SU-DHL-6 (cell line): ENCODE measurements at regions not wholly inside any gene's neighbourhood (a gene's known extent, or its start where the extent isn't known, plus 50 kb on each side); places are given as distances from the start of the nearest gene placed in this dataset.

ENCODE experiments used
- EZH2phosphoT487 ChIP-seq: fragments of 200-600 bp; sonication (generic), shearing (Covaris generic); conservative IDR thresholded peaks from 2 replicates; pipeline ENCODE4 v1.6.1; 2018; ENCODE audit warnings: mild to moderate bottlenecking, antibody characterized with exemption, low read length, moderate library complexity, mixed read lengths
- TF ChIP-seq, protein P1 (sequence below): fragments of 200-600 bp; sonication (generic); IDR thresholded peaks from one replicate; pipeline ENCODE4 v1.5.1; 2017; ENCODE audit warnings: antibody characterized with exemption, mild to moderate bottlenecking, low read length, moderate library complexity; ENCODE audit not compliant: insufficient read depth, poor library complexity, severe bottlenecking

DNA sequence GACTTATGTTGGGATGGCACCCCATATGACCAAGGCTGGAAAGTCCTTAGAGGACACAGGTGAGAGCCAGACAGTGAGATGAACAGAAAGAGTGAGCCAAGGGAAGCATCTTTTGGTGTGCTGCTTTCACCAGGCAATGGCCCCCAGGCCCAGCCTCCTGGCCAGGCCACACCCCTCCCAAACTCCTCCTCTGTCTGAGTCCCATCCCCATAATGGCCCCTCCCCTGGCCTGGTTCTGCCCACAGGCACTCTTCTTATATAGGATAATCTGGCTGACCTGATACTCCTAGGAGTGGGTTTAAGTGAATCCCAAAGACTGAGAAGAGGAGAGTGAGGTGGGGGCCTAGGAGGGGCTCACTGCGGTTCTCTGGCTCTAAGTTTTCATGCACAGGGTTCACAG lies 252.5 kb downstream of the RPS24 start:
- no peak for TF ChIP-seq EZH2phosphoT487
- TF ChIP-seq, protein P1, sequence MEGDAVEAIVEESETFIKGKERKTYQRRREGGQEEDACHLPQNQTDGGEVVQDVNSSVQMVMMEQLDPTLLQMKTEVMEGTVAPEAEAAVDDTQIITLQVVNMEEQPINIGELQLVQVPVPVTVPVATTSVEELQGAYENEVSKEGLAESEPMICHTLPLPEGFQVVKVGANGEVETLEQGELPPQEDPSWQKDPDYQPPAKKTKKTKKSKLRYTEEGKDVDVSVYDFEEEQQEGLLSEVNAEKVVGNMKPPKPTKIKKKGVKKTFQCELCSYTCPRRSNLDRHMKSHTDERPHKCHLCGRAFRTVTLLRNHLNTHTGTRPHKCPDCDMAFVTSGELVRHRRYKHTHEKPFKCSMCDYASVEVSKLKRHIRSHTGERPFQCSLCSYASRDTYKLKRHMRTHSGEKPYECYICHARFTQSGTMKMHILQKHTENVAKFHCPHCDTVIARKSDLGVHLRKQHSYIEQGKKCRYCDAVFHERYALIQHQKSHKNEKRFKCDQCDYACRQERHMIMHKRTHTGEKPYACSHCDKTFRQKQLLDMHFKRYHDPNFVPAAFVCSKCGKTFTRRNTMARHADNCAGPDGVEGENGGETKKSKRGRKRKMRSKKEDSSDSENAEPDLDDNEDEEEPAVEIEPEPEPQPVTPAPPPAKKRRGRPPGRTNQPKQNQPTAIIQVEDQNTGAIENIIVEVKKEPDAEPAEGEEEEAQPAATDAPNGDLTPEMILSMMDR = no peak
